GM10266 (cell line): ENCODE measurements at regions not wholly inside any gene's neighbourhood (a gene's known extent, or its start where the extent isn't known, plus 50 kb on each side); places are given as distances from the start of the nearest gene placed in this dataset.

ENCODE experiments used
- DNase-seq: peaks from one replicate; pipeline ENCODE4 v3.0.0; 2012; ENCODE audit errors: extremely low spot score
- CTCF ChIP-seq: IDR thresholded peaks from 2 replicates; pipeline ENCODE4 v1.5.1; 2012; ENCODE audit warnings: mild to moderate bottlenecking, low read depth; ENCODE audit not compliant: control insufficient read depth, insufficient read depth; ENCODE audit errors: missing control alignments

- TF ChIP-seq CTCF: no peak
- DNase-seq: no peak
These were observed 119.7 kb downstream of the WDR11 start for GRCh38 chr10:120970595-120971529.

GRCh38 chr10:120971671-120972070 lies 120.5 kb downstream of the WDR11 start:
- DNase-seq: no peak
- TF ChIP-seq CTCF: no peak

GRCh38 chr10:120972259-120972658 lies 121.1 kb downstream of the WDR11 start:
- TF ChIP-seq CTCF: no peak

GRCh38 chr10:120975072-120975867 lies 124.1 kb downstream of the WDR11 start:
- TF ChIP-seq CTCF: no peak
- DNase-seq: no peak

More at GRCh38 chr10:120972259-120972658, 121.1 kb downstream of the WDR11 start:
- DNase-seq: no peak

GRCh38 chr10:120975868-120976225 lies 124.7 kb downstream of the WDR11 start:
- no peak for TF ChIP-seq CTCF
- DNase-seq: no peak

GRCh38 chr10:120977897-120978296 lies 126.7 kb downstream of the WDR11 start:
- DNase-seq: no peak
- no peak for TF ChIP-seq CTCF
